Ectodermal cell (in vitro differentiated cells): ENCODE measurements at regions not wholly inside any gene's neighbourhood (a gene's known extent, or its start where the extent isn't known, plus 50 kb on each side); places are given as distances from the start of the nearest gene placed in this dataset.

Source experiments
- H3K27ac ChIP-seq: 2 replicates; pipeline ENCODE4 v1.7.0; 2013; ENCODE audit warnings: mild to moderate bottlenecking, low read depth, low read length; ENCODE audit not compliant: insufficient read depth, poor library complexity, severe bottlenecking
- H3K27me3 ChIP-seq: 2 replicates; pipeline ENCODE4 v1.7.0; 2013; ENCODE audit warnings: mild to moderate bottlenecking, low read length; ENCODE audit not compliant: insufficient read depth, control insufficient read depth, poor library complexity, severe bottlenecking
- H3K36me3 ChIP-seq: one replicate; pipeline ENCODE4 v1.7.0; 2013; ENCODE audit warnings: low read length; ENCODE audit not compliant: control insufficient read depth, insufficient read depth
- H3K4me1 ChIP-seq: one replicate; pipeline ENCODE4 v1.7.0; 2013; ENCODE audit warnings: low read length; ENCODE audit not compliant: control insufficient read depth, insufficient read depth
- H3K4me3 ChIP-seq: 2 replicates; pipeline ENCODE4 v1.7.0; 2013; ENCODE audit warnings: low read depth, low read length, control low read depth; ENCODE audit not compliant: insufficient read depth
- H3K9me3 ChIP-seq: 2 replicates; pipeline ENCODE4 v1.7.0; 2013; ENCODE audit warnings: mild to moderate bottlenecking, low read length, moderate library complexity; ENCODE audit not compliant: control insufficient read depth
- WGBS, 2 experiments: methylation state at CpG; one replicate each; pipeline ENCODE4 v1.1.7; 2013; ENCODE audit warnings: missing lambda C conversion rate in 2 of 2; 5-methylcytosine and 5-hydroxymethylcytosine counted together

DNA sequence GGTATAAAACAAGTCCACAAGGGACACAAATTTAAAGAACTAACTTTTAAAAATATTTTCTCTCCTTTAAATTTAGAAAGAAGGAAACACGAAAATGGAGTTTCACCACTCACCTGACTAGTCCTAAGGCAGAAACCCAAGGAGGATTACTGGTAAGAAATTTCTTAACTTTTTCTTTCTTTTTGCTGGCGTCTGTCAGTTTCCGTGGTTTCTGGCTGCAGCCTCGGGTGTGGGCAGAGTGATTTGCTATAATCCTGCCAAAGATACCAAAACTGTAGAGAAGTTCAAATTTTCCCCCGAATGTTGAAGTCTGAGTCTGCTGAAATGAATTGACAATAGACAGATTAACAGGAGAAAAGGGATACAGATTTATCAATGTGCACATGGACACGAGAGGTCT is 843.6 kb upstream of the ALCAM start:
- 82 to 89% methylated on average over 6 of the region's 6 CpGs for WGBS, 2 experiments
- Histone ChIP-seq H3K4me3 (no peak overlapping the region), H3K27me3 (no peaks in the 10 kb centered on the region), H3K9me3 (no peaks in the 10 kb centered on the region), H3K4me1 (no peaks in the 10 kb centered on the region), H3K36me3 (no peaks in the 10 kb centered on the region), H3K27ac (no peak overlapping the region)

- H3K4me3 ChIP-seq = no peak overlapping the region
- H3K4me1 ChIP-seq = no peaks in the 10 kb centered on the region
- no peaks in the 10 kb centered on the region for H3K36me3 ChIP-seq
- no peak overlapping the region for H3K27ac ChIP-seq
- no peaks in the 10 kb centered on the region for H3K27me3 ChIP-seq
- no peaks in the 10 kb centered on the region for H3K9me3 ChIP-seq
- WGBS, 2 experiments = 90 to 96% methylated on average over 3 of the region's 3 CpGs
Observed at GRCh38 chr3:104526901-104527401, 839.8 kb upstream of the ALCAM start.

- 94 to 95% methylated on average over 8 of the region's 8 CpGs for WGBS, 2 experiments
- H3K4me1 ChIP-seq = no peaks in the 10 kb centered on the region
- H3K36me3 ChIP-seq = no peaks in the 10 kb centered on the region
- H3K4me3 ChIP-seq = no peak overlapping the region
- no peaks in the 10 kb centered on the region for H3K27me3 ChIP-seq
- no peaks in the 10 kb centered on the region for H3K9me3 ChIP-seq
- no peak overlapping the region for H3K27ac ChIP-seq
Observed at GRCh38 chr3:104530934-104531333, 835.8 kb upstream of the ALCAM start.

DNA sequence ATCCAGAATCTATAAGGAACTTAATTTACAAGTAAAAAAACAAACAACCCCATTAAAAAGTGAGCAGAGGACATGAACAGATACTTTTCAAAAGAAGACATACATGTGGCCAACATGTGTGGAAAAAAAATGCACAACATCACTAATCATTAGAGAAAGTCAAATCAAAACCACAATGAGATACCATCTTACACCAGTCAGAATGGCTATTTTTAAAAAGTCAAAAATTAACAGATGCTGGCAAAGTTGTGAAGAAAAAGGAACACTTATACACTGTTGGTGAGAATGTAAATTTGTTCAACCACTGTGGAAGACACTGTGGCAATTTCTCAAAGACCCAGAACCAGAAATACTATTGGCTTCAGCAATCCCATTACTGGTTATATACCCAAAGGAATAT is 830.0 kb upstream of the ALCAM start:
- H3K4me1 ChIP-seq = no peaks in the 10 kb centered on the region
- no peaks in the 10 kb centered on the region for H3K9me3 ChIP-seq
- H3K27ac ChIP-seq = no peak overlapping the region
- no peaks in the 10 kb centered on the region for H3K27me3 ChIP-seq
- no peaks in the 10 kb centered on the region for H3K36me3 ChIP-seq
- H3K4me3 ChIP-seq = no peak overlapping the region

GRCh38 chr3:104537323-104537722 is 829.4 kb upstream of the ALCAM start:
- H3K4me3 ChIP-seq = no peak overlapping the region
- no peak overlapping the region for H3K27ac ChIP-seq
- 93 to 96% methylated on average over 2 of the region's 3 CpGs for WGBS, 2 experiments
- no peaks in the 10 kb centered on the region for H3K36me3 ChIP-seq
- H3K9me3 ChIP-seq = no peaks in the 10 kb centered on the region
- no peaks in the 10 kb centered on the region for H3K4me1 ChIP-seq
- H3K27me3 ChIP-seq = no peaks in the 10 kb centered on the region

- H3K27me3 ChIP-seq = no peaks in the 10 kb centered on the region
- WGBS, 2 experiments = 94 to 100% methylated on average over 2 of the region's 3 CpGs
- no peaks in the 10 kb centered on the region for H3K9me3 ChIP-seq
- H3K27ac ChIP-seq = no peak overlapping the region
- no peaks in the 10 kb centered on the region for H3K36me3 ChIP-seq
- no peak overlapping the region for H3K4me3 ChIP-seq
- peaks cover 4% of the 10 kb centered on the region for H3K4me1 ChIP-seq
Observed at GRCh38 chr3:104546301-104546700, 820.4 kb upstream of the ALCAM start.

DNA sequence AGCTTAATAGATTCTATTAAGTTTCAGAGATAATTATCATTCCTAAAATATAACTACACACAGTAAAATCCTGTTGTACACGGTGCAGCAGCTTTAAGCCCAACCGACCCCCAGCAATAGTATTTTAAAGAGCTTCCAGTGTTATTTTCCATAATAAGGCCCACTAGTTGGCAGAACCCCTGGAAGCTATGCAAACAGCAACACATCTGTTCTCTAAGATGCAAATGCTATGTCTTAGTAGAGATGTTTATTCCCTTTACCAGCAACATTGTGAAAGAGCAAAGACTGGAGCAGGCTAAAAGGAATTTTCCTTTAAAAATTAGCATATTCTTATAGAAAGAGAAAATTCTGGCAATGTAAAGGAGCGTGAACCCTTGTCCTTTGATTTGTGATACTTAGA is 819.7 kb upstream of the ALCAM start:
- H3K27ac ChIP-seq = no peak overlapping the region
- H3K27me3 ChIP-seq = no peaks in the 10 kb centered on the region
- H3K9me3 ChIP-seq = no peaks in the 10 kb centered on the region
- 0 to 25% methylated on average over 2 to 3 of the region's 3 CpGs for WGBS, 2 experiments
- peaks cover 4% of the 10 kb centered on the region for H3K4me1 ChIP-seq
- H3K4me3 ChIP-seq = no peak overlapping the region
- no peaks in the 10 kb centered on the region for H3K36me3 ChIP-seq

GRCh38 chr3:104548401-104548800 is 818.3 kb upstream of the ALCAM start:
- Histone ChIP-seq H3K36me3 (no peaks in the 10 kb centered on the region), H3K27ac (no peak overlapping the region), H3K4me3 (no peak overlapping the region), H3K4me1 (peaks cover 4% of the 10 kb centered on the region), H3K9me3 (no peaks in the 10 kb centered on the region), H3K27me3 (no peaks in the 10 kb centered on the region)
- 73 to 78% methylated on average over 8 of the region's 8 CpGs for WGBS, 2 experiments

GRCh38 chr3:104549099-104549714 is 817.5 kb upstream of the ALCAM start:
- Histone ChIP-seq H3K4me1 (peaks cover 4% of the 10 kb centered on the region), H3K27ac (no peak overlapping the region), H3K36me3 (no peaks in the 10 kb centered on the region), H3K27me3 (no peaks in the 10 kb centered on the region), H3K4me3 (no peak overlapping the region), H3K9me3 (no peaks in the 10 kb centered on the region)
- WGBS, 2 experiments = 79 to 88% methylated on average over 1 to 4 of the region's 4 CpGs

DNA sequence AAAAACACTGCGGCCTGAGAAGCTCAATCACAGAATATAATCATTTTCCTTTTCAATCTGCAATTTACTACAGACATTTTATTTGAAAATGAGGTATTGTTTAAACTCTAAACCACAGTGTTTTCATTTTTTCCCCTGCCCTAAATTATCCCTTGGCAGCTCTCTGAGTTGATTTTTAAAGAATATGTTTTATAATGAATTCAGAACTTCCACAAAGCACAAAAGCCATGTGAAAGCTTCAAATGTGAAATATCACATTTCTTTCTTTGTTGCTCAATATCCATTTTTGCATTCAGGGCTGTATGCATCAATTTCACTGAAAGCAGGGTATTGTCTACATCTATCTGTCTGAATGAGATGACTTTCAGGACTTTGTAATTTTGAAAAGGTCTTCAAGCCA is 813.6 kb upstream of the ALCAM start:
- Histone ChIP-seq H3K4me1 (no peaks in the 10 kb centered on the region), H3K36me3 (no peaks in the 10 kb centered on the region), H3K4me3 (no peak overlapping the region), H3K27ac (no peak overlapping the region), H3K27me3 (no peaks in the 10 kb centered on the region), H3K9me3 (no peaks in the 10 kb centered on the region)
- WGBS, 2 experiments = 100% methylated on average over 1 of the region's 1 CpG; no CpG with 5 or more reads in 1 of the 2 experiments

DNA sequence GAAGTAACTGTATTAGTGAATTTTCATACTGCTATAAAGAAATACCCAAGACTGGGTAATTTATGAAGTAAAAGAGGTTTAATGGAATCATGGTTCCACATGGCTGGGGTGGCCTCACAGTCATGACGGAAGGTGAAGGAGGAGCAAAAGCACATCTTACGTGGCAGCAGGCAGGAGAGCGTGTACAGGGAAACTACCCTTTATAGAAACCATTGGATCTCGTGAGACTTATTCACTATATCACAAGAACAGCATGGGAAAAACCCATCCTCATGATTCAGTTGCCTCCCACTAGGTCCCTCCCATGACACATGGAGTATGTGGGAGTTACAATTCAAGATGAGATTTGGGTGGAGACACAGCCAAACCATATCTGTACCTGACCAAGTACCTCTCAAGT is 812.3 kb upstream of the ALCAM start:
- Histone ChIP-seq H3K4me3 (no peak overlapping the region), H3K9me3 (no peaks in the 10 kb centered on the region), H3K4me1 (no peaks in the 10 kb centered on the region), H3K36me3 (no peaks in the 10 kb centered on the region), H3K27ac (no peak overlapping the region), H3K27me3 (no peaks in the 10 kb centered on the region)
- WGBS, 2 experiments = 95 to 99% methylated on average over 4 of the region's 4 CpGs
